ENCODE measurements at regions not wholly inside any gene's neighbourhood (a gene's known extent, or its start where the extent isn't known, plus 50 kb on each side); places are given as distances from the start of the nearest gene placed in this dataset.

GRCh38 chr6:166750108-166750793, 123.2 kb upstream of the RPS6KA2 start:
- Mint-ChIP-seq H3K27ac (no peak overlapping the region), H3K4me3 (peak overlapping the region; percentile 52 to 95 (median 87)), H3K27me3 (peaks cover 6% of the 10 kb centered on the region), H3K36me3 (peaks cover under 1% of the 10 kb centered on the region), H3K9me3 (no peaks in the 10 kb centered on the region), H3K4me1 (peaks cover 18 to 22% (median 22%) of the 10 kb centered on the region in 3 donors)

DNA sequence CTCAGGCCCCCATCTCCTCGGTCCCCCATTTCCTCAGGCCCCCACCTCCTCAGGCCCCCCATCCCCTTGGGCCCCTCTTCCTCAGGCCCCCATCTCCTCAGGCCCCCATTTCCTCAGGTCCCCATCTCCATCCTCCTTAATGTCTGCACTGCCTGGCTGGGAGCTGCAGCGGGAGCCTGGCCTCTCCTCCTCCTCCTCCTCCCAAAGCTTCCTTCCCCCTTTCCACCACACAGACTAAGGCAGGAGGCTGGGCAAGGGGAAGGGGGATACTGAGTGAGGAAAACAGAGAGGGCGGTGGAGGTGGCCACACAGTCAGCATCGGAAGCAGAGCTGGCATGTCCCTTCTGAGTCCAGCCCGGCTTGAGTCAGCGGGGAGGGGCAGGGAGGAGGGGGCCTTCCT, 122.6 kb upstream of the RPS6KA2 start:
- Mint-ChIP-seq H3K4me3 (no peak overlapping the region), H3K27me3 (peaks cover 6% of the 10 kb centered on the region), H3K36me3 (peaks cover 2% of the 10 kb centered on the region), H3K27ac (no peak overlapping the region), H3K9me3 (no peaks in the 10 kb centered on the region), H3K4me1 (peaks cover 18 to 22% (median 22%) of the 10 kb centered on the region in 3 donors)

- no peak overlapping the region for H3K27ac Mint-ChIP-seq
- peaks cover 18 to 22% (median 22%) of the 10 kb centered on the region in 3 donors for H3K4me1 Mint-ChIP-seq
- no peaks in the 10 kb centered on the region for H3K9me3 Mint-ChIP-seq
- H3K36me3 Mint-ChIP-seq, result peaks cover 2% of the 10 kb centered on the region
- H3K27me3 Mint-ChIP-seq, result no peaks in the 10 kb centered on the region
- peak overlapping the region in 1 of 4 donors; percentile 9 for H3K4me3 Mint-ChIP-seq
Observed at GRCh38 chr6:166747644-166748595, 120.9 kb upstream of the RPS6KA2 start.

GRCh38 chr6:166745801-166746668, 119.0 kb upstream of the RPS6KA2 start:
- Mint-ChIP-seq H3K36me3 (peaks cover 2% of the 10 kb centered on the region), H3K4me3 (no peak overlapping the region), H3K9me3 (no peaks in the 10 kb centered on the region), H3K4me1 (peaks cover 8 to 13% (median 13%) of the 10 kb centered on the region in 3 donors), H3K27ac (no peak overlapping the region), H3K27me3 (no peaks in the 10 kb centered on the region)

GRCh38 chr6:166744223-166745134, 117.4 kb upstream of the RPS6KA2 start:
- Mint-ChIP-seq H3K36me3 (peaks cover 2% of the 10 kb centered on the region), H3K27ac (no peak overlapping the region), H3K4me1 (peaks cover 2 to 6% (median 4%) of the 10 kb centered on the region in 3 donors), H3K9me3 (no peaks in the 10 kb centered on the region), H3K27me3 (no peaks in the 10 kb centered on the region), H3K4me3 (no peak overlapping the region)

DNA sequence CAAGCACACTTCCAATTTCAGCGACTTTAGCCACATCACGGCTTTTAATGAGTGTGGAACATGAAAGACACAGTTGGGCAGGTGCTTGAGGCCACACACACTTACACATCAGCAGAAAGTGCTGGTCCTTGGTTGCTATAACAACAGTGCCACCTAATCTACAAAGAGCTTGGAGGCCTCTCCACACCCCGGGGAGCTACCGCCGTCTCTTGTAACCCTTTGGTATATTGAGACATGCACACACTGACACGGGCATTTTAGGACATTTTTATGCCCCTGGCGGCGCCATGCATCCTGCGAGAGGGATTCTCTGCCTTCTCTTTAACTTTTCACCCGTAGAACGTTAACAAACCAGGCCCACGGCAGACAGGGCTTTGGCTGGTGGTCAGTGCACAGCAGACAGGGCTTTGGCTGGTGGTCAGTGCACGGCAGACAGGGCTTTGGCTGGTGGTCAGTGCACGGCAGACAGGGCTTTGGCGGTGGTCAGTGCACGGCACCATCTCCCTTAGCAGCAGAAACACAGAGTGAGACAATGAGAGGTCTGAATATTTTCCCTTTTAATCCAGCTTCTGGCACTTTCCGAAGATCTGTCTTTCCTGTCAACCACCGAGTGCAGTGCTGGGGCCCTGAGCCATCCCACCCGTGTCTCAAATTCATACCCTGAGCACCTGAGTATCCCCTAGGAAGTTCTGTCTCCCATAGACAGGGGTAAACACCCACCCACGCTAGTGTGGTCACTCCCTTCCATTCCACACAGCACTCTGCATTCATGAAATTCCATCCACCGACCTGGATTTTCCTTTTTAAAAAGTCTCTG, 116.6 kb upstream of the RPS6KA2 start:
- Mint-ChIP-seq H3K36me3 (peaks cover 2% of the 10 kb centered on the region), H3K9me3 (no peaks in the 10 kb centered on the region), H3K4me3 (no peak overlapping the region), H3K27ac (no peak overlapping the region), H3K4me1 (peaks cover 2 to 6% (median 4%) of the 10 kb centered on the region in 3 donors), H3K27me3 (no peaks in the 10 kb centered on the region)

DNA sequence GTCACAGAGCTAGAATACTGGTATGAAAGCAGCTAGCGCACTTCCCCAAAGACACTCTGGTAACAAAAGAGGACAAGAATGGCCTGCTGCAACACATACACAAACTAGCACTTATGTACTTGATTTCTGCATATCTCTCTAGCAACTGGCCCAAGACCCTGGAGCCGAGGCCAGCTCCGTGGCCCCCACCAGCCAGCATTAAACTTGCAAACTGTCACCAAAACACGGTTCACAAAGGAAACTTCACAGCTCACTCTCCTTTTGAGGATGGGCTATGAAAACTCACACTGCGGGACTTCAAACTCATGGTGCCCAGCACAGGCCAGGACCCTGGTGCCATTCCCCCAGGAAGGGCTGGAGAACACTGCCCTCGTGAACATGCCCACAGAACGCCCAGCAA, 115.9 kb upstream of the RPS6KA2 start:
- Mint-ChIP-seq H3K27me3 (no peaks in the 10 kb centered on the region), H3K27ac (no peak overlapping the region), H3K4me1 (peaks cover 2 to 4% (median 3%) of the 10 kb centered on the region in 3 donors), H3K9me3 (no peaks in the 10 kb centered on the region), H3K4me3 (no peak overlapping the region), H3K36me3 (peaks cover 2% of the 10 kb centered on the region)

DNA sequence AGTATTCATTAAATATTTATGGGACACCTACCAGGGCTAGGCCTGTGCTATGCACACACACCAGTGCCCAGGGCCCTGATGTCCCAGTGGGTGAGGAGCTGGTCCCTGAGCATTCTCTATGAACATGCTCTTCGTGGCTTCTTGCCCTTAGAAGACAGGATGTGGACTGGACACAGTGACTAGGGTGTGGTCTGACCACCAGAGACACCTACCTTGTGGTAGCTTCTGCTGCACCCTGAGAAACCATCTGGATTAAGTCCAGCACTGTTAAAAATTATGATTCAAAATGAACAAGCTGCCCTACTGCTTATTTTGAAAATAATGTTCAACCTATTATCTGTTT, 112.9 kb upstream of the RPS6KA2 start:
- Mint-ChIP-seq H3K9me3 (no peaks in the 10 kb centered on the region), H3K27me3 (no peaks in the 10 kb centered on the region), H3K4me1 (no peaks in the 10 kb centered on the region), H3K27ac (no peak overlapping the region), H3K36me3 (no peaks in the 10 kb centered on the region), H3K4me3 (no peak overlapping the region)

DNA sequence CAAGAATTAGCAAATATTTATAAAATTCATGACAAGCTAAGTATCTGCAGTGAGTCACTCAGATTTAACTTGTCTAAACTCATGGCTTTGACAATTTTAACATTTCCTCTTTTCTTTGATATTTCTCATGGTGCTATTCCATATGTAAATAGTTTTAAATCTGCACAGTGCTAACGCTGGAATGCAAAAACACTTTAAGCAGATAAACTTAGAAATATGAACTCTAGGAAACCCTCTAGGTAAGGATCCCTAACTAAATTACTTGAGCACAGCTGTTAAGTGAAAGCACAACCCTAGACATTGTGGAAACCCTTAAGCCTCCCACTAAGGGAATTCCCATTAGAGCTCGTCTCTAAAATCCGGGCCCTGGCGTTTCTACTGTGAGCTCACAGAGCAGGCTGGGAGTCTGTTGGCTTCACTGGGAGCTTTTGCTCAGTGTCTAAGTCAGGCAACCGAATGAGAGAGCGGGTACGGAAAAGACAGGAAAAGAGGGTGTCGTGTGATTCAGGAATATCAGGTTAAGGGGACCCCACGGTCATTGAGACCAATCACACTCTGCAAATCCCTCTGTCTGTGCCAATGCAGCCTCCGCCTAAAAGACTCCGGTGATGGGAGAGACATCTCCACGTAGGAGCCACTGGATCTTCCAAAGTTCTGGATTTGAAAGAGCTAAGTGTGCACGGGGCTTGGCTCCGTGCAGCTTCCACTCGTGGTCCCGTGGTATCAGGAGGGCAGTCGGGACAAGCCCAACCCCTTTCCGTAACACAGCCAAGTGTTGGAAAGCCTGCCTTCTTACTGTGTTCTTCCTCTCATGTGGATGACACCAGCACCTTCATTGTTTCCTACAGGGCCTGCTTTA, 112.3 kb upstream of the RPS6KA2 start:
- Mint-ChIP-seq H3K27ac (peak overlapping the region in 1 of 3 donors; percentile 53), H3K27me3 (no peaks in the 10 kb centered on the region), H3K4me3 (no peak overlapping the region), H3K9me3 (no peaks in the 10 kb centered on the region), H3K36me3 (no peaks in the 10 kb centered on the region), H3K4me1 (no peaks in the 10 kb centered on the region)

GRCh38 chr6:166738386-166739116, 111.5 kb upstream of the RPS6KA2 start:
- Mint-ChIP-seq H3K36me3 (no peaks in the 10 kb centered on the region), H3K27me3 (no peaks in the 10 kb centered on the region), H3K4me1 (peaks cover 0 to under 1% (median 0%) of the 10 kb centered on the region in 3 donors), H3K9me3 (no peaks in the 10 kb centered on the region), H3K4me3 (no peak overlapping the region), H3K27ac (no peak overlapping the region)

DNA sequence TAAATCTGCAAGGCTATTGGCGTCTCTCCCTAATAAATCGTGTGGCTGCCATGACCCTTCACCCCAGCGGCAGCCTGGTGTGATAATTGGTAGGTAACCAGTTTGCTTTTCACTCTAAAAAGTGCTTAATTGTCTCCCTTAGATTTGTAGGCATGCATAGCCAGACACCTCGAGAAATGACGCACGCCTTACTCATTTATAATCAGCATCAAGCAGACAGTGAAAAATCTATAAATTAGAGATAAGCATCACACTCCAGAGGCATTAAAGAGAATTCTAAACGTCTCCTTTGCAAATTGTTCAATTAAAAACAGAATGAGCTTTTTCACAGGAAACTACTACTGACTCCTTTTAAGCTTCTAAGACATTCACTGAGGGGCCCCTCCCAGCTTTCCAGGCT, 110.2 kb upstream of the RPS6KA2 start:
- Mint-ChIP-seq H3K36me3 (peaks cover 1% of the 10 kb centered on the region), H3K4me3 (no peak overlapping the region), H3K27me3 (peaks cover 2% of the 10 kb centered on the region), H3K4me1 (peaks cover 0 to 2% (median 0%) of the 10 kb centered on the region in 3 donors), H3K9me3 (no peaks in the 10 kb centered on the region), H3K27ac (peak overlapping the region in 1 of 3 donors; percentile 20)

- Mint-ChIP-seq H3K4me3 (no peak overlapping the region), H3K36me3 (peaks cover 1% of the 10 kb centered on the region), H3K4me1 (peaks cover 0 to 2% (median 0%) of the 10 kb centered on the region in 3 donors), H3K9me3 (no peaks in the 10 kb centered on the region), H3K27ac (no peak overlapping the region), H3K27me3 (peaks cover 2% of the 10 kb centered on the region)
Observed at GRCh38 chr6:166736634-166737033, 109.6 kb upstream of the RPS6KA2 start.
